Neural progenitor cell (in vitro differentiated cells): ENCODE measurements at regions not wholly inside any gene's neighbourhood (a gene's known extent, or its start where the extent isn't known, plus 50 kb on each side); places are given as distances from the start of the nearest gene placed in this dataset.

ENCODE experiments used
- CTCF ChIP-seq: fragments of 200-600 bp; sonication (generic); IDR thresholded peaks from 2 replicates; pipeline ENCODE4 v1.5.1; 2017; ENCODE audit warnings: antibody characterized with exemption, mild to moderate bottlenecking
- EZH2 ChIP-seq: fragments of 200-600 bp; sonication (generic); IDR thresholded peaks from 2 replicates; pipeline ENCODE4 v1.6.1; 2017; ENCODE audit warnings: antibody characterized with exemption, mild to moderate bottlenecking, moderate library complexity

GRCh38 chr3:147244397-147244796 is 161.9 kb downstream of the ZIC4 start:
- TF ChIP-seq CTCF (no peak), EZH2 (no peak)
